Activated CD4-positive, CD25-positive, alpha-beta regulatory T cell (primary cell): ENCODE measurements at regions not wholly inside any gene's neighbourhood (a gene's known extent, or its start where the extent isn't known, plus 50 kb on each side); places are given as distances from the start of the nearest gene placed in this dataset.
"Not testable (repeated sequence)": the region's sequence is repeated elsewhere in the genome, so short reads cannot be mapped to it uniquely, and the experiment has no call there.

Experiments used
- DNase-seq, 4 experiments: peaks; one replicate each; lab custom pipeline; 2025; lab: John Stamatoyannopoulos, UW

DNA sequence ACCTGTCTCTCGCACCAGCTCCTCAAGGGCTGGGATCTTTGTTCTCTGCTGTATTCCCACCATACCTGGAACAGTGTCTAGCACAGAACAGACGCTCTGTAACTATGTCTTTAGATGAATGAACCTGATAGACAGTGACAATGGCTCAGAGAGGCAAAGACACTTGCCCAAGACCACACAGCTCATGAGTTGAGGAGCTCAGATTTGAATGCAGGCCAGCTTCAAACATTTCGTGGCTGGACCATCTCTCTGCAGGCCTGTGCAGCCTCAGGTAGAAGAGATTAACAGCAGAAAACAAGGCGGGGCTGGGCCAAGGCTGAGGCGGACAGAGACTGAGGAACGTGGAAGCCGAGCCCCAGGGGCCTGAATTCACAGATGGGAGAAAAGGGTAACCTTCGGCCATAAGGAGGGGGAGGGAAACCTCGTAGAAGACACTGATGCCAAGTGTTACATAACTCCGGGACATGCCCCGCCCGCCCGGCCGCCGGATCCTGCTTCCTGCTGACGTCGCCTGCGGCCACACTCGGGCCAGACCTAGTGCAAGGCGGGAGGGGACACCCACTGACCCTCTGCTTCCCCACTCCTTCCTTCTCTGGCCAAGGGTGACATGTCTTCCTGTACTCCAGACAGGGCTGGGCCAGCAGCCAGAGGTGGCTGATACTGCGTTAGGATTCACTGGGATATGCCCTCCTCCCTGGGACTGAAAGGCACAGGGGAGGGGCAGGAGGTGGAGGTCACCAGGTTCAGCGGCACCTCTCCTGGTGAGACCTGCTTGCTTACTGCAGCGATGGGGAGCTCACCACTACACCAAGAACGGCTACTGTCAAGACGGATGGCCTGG is 86.8 kb downstream of the RFLNA start:
- DNase-seq: no peak

DNA sequence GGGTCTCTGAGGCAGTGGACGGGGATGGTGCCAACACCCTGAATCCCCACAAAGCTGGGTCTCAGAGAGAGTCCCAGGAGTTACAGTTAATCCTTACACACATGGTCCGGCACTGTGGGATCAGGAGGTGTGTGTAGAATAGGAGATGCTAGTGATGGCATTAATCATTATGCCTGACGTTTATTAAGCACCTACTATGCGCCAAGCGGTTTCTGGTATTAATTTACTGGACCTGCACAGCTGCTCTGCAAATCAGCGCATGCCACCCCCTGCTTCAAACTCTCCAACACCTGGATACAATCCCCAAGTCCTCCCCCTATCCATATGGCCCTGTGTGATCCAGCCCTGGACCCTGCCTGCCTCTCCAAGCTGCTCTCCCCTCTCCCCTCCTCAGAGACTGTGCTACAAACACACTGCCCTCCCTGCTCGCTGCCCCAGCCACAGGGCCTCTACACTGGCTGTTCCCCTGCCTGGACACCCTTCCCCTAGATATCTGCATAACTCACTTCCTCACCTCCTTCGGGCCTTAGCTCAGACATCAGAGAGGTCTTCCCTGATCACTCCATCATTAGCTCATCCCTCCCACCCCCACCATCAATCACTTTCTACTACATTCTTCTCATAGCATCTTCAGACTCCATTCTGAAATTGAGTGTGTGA is 86.0 kb downstream of the RFLNA start:
- DNase-seq: no peak

DNA sequence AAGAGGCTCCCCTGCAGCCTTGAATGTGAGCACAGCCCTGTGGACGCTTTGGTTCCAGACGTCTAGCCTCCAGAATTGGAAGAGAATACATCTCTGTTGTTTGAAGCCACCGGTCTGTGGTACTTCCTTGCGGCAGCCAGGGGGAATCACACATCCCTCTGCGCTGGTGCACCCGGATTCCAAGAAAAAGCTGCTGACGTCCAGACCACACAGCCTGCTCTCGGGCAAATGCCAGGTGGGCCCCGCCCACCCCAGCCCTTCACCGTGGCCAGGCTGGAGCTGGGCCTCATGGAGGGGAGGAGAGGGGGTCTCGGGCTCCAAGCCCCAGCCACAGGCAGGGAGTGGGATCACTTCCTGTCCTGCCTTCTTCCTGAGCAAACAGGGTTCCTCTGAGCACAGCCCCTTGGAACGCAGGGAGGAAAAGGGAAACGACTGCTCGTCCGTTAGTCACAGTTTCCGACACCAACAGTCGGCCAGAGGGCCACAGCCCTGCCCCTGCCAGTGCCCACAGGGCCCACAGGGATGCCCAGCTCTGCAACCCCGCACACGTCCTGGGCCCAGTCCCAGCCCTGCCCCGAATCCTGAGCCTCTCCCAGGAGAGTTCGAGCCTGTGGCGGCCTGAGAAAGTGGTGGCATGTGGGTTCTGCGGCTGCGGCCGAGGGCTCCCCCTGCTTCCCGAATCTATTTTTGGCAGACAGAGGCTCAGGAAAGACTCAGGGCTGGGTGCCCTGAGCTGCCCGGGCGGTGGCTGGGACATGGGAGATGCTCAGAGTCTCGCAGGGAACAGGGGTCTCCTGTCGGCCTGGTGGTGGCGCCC is 85.3 kb downstream of the RFLNA start:
- no peak for DNase-seq

DNA sequence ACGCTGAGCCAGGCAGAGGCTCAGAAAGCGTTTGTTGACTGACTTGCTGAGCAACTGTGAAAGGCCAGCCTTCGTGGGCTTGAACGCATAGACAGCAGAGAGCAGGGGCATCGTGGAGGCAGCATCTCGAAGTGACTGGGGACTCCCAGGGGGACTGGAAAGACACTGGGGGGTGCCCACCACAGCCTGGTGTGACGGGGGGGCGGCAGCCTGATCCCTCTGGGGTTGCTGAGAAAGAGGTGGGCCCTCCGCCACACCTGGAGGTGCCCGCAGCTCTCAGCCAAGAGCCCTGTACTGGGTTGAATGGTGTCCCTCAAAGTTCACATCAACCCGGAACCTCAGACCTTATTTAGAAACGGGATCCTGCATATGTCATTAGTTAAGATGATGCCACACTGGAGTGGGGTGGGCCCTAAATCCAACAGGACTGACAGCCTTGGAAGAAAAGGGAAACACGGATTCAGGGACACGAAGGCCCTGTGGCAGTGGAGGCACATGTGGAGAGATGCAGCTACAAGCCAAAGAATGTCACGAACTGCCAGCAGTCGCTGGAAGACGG is 84.6 kb downstream of the RFLNA start:
- no peak for DNase-seq

DNA sequence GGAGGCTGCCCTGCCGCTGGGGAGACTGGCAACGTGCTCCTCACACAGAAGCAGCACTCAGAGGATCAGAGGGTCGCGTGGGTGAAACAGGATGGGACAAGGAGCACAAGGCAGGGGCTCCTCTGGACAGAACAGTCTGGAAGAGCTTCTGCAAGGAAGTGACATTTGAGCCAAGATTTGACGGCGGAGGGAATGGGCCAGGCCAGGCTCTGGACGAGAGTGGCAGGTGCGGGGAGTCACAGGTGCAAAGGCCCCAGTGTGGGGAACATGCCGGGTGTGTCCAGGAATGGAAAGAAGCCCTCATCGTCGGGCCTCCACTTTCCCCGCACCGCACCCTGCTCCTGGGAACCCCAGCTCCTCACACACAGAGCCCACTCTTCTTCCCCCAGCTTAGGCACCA is 84.0 kb downstream of the RFLNA start:
- no peak for DNase-seq

DNA sequence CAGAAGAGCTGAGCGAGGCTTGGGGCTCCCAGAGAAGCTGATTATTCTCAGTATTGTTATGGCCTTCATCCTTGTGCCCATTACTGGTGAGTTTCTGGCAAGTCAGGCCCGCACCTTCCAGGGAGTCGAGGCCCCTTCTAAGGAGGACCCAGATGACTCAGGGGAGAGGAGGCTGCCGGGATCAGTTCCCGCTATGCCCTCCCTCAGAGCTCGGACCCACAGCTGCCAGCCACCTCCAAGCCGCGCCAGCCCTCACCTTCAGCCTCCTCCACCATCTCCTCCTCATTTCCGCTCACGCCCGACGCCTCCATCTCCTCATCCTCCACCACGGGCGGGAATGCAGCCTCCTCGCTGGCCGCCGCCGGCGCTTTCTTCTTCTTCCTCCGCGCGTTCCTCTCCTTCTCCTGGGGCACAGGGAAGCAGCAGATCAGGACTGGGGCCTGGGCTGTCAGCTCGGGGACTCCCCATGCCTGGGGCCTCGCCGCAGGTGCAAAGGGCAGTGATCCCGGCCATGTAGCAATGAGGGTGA is 83.2 kb downstream of the RFLNA start:
- no peak for DNase-seq

DNA sequence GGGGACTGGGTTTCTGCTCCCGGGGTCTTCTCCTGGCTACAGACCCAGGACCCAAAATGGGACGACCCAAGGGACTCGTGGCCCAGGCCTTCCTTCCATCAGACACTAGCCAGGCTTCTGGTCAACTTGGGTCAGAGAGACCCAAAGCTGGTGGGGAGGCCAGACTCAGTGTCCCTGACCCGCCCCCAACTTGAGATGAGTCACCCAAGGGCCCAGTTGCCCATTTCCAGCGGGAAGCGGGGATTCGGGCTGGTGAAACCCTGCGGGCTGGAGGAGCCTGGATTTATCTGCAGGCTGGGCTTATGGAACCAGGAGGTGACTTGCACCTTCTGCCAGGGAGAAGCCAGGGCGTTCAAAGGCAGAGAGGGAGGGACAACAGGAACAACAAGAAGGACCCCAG is 81.5 kb downstream of the RFLNA start:
- no peak for DNase-seq

DNA sequence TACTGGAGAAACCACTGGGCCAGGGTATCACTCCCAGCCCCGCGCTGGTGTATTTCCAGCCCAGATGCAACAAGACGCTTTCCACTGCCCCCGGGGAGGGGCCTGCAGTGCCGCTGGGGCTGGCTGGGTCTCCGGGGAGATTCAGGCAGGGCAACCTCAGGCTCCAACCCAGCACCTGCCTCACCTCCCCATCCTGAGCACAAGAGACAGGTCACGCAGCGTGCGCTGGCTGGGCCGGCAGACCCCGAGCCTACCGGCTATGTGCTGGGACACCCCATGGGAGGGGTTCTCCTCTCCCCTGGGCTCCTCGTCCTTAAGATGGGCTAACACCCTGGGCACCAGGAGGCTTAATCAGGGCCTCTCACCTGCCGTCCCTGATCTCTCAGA is 80.9 kb downstream of the RFLNA start:
- DNase-seq: no peak

DNA sequence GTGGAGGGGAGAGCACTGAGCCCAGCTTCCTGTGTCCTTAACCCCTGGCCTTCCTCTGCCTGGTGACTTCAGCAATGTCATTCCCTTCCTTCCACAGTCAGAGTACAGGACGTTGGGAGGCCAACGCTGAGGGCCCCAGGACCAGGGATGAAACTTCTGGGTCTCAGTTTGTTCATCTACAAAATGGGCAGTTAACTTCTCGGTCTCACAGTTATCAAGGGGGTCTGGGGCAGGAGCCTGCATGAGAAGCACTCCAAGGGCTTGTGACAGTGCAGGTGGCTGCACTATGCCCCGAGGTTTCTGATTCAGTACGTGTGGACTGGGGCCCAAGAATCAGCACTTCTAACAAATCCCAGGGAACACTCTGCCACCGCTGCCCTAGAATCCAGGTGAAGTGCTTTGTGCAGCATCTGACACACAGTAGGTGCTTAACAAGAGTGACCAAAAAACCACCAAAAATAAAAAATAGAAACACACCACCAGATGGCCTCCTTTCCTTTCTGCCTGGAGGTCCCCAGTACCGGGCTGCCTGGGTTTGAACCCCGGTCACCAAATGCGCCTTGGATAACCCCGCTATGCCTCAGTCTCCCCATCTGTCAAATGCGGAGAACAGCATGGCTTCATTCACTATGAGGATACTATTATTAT is 80.4 kb downstream of the RFLNA start:
- no peak for DNase-seq

DNA sequence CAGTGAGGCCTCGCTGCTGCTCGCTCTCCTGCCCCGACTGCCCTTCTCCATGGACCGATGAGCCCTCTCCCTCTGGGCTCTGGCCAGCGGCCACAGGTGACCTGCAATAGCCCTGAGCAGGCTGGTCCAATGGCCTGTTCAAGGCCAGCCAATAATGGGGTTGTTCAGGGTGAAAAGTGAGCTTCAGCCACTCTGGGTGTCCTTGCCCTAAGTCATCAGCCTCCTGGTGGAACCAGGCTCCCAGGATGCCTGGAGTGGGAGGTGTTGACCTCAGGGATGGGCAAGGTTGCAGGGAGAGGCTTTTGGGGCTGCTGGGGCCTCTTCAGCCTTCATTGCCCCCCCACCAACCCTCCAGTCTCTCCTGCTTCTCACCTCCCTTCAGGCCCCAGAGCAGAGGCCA is 79.7 kb downstream of the RFLNA start:
- DNase-seq: no peak

DNA sequence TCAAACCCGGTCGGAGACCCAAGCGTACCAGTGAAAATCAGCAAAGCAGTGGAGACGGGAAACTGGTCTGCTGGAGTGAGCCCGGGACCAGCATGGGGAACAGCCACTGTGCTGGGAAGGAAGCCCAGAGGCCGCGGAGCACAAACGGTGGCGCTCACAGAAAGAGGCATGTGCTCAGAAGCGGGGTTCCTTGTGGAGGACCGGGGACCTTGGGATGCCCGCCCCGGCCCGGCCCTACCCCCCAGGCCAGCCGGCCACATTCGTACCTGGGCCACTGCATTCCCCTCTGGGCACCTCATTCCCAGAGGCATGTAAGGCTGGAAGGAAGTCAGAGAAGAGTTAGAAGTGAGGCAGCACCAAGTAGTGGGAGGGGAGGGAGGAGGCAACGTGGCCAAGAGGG is 79.3 kb downstream of the RFLNA start:
- DNase-seq: no peak

DNA sequence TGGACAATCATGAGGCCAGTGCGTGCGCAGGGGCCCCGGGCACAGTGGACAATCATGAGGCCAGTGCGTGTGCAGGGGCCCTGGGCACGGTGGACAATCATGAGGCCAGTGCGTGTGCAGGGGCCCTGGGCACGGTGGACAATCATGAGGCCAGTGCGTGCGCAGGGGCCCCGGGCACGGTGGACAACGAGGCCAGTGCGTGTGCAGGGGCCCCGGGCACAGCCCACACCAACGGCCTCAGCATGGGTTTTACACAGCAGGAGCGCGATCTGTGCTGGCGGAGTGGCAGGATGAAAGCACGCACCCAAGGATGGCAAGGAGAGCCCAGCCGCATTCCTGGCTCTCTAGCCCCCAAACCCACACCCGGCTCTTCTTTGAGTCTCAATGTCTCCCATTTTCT is 78.8 kb downstream of the RFLNA start:
- not testable (repeated sequence) for DNase-seq

DNA sequence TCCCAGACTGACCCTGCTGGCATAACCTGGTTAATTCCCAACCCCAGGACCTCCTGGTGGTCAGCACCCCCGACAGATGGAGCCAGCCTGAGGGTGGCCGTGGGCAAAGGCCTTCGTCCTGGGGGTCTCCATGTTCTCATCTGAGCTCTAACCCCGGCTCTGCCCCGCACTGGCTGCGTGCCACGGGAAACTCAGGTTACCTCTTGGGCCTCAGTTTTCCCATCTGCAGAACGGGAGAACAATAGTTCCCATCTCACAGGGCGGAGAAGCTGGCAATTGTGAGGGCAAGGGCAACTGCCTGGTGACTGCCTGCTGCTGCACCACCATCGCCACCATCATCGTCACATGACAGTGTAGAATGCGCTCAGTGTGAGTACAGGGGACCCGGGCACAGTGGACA is 77.9 kb downstream of the RFLNA start:
- DNase-seq: no peak

DNA sequence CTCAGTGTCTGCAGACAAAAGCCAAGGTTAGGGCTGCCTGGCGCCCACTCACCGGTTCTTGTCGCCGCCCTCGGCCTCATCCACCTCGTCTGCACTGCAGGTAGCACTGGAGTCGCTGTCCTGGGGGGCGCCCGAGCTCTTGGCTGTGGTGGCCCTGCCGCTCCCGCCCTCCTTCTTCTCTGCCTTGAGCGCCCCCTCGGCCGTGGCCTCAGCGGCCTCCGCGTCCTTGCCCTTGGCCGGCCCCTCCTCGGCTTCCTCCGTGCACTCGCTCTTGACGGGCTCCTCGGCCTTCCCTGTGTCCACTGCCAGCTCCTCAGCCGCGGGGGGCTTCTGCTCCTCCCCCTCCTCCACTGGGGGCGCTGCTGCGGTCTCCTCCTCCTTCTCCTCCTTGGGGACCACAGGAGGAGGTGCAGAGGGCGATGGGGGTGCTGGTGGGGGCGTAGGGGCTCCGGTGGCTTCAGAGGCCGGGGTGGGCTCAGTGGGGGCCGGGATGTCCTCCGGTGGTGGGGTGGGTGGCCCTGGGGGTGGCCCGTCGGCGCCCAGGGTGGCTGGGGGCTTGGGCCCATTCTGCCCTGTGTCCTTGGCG is 77.2 kb downstream of the RFLNA start:
- DNase-seq: no peak

DNA sequence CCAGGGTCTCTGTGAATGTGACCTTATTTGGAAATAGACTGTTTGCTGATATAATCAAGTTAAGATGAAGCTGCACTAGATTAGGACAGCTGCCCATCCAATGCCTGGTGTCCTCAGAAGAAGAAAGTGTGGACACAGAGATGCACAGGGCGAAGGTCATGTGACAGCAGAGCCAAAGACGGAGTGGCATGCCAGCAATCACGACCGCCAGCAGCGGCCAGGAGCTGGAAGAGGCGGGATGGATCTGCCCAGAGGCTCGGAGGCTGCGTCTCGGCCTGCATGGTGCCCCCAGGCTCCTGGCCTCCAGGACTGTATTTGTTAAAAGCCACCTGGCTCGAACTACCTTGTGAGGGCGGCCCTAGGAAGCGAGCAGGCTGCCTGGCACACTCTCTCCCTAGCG is 76.5 kb downstream of the RFLNA start:
- DNase-seq: no peak

DNA sequence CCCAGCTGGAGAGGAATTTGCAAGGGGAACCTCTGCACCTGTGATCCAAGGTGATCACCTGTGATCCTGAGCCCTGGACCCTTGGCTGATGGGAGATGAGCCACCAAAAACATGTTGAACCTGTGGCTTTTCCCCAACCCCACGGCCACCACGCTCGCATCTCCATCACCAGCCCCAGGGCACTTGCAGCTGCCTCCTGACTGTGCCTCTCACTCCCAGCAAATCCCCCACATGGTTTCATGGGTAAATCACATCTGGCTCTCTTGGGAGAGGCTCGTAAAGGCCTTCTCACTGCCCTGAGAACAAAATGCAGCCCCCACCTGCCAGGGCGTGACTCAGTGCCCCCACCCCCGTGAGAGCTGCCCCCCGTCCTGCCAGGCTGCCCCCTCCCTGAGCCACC is 76.0 kb downstream of the RFLNA start:
- no peak for DNase-seq

DNA sequence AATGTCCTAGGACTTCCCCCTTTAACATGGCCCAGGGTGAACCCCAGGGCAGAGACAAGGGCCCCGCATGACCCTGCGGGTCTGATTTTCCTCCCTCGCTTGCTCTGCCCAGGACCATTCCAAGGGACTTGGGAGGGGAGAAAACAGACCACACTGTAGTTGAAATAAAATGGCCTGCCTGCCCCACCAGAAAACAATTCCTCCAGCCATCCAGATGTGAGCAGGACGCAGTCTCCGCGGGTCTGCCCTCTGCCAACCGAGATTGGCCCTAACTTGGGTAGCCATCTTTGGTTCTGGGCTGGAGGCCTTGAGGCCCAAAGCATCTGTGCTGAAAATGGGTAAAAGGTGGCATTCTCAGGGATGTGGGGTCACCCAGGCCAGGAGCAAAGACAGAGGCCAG is 75.5 kb downstream of the RFLNA start:
- DNase-seq: no peak

DNA sequence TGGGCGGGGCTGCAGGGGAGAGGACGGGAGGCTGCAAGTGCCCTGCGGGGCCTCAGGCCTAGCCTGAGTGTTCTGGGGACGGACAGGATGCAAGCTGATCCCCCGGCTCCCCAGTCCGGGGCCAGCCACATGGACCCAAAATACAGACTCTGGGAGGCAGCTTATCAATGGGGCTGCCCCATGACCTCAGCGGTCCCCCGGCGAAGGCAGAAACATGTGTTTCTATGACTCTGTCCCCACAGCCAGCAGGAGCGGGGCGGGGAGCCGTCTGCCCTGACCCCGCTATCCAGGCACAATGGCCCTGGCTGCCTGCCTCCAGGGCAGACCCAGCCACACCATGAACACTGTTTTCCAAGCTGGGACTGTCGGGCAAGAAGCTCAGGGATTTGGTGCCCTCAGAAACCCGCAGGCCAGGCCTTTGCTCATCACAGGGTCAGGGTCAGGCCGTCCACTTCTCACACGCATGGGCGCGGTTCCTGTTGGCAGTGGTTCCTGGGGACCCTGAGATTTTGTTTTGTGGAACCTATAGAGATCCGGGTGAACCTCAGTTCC is 75.0 kb downstream of the RFLNA start:
- DNase-seq: no peak

DNA sequence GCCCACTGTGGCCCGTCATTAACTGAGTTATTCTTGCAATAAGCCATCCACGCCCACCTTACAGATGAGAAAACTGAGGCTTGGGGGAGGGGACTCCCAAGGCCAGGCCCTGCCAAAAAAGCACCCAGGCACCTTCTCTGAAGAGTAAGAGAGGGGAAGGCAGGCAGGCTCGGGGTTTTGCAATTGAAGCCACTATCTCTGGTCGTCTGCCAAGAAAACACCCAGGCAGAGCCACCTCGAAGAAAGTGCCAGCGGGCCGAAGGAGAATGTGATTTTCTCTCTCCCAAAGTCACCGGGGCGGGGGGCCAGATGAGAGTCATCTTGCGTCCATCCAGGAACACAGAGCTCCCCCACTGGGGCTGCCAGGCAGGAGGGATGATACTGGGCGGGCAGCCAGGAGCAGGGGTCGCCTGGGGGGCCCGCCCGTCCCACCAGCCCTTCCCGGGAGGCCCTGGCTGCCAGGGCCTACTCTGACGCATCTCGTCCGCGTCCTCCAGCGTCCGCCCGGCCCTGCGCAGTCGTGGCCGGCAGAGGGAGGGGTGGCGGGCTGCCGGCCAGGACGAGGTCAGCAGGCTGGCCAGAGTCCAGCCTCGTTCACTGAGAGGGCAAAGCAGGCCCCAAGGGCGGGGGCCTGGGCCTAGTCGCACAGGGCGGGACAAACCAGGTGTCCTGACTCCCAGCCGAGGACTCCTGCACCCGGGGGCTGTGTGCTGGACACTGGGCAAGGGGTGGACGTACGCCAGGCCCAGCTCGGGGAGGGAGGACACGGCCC is 74.3 kb downstream of the RFLNA start:
- no peak for DNase-seq

DNA sequence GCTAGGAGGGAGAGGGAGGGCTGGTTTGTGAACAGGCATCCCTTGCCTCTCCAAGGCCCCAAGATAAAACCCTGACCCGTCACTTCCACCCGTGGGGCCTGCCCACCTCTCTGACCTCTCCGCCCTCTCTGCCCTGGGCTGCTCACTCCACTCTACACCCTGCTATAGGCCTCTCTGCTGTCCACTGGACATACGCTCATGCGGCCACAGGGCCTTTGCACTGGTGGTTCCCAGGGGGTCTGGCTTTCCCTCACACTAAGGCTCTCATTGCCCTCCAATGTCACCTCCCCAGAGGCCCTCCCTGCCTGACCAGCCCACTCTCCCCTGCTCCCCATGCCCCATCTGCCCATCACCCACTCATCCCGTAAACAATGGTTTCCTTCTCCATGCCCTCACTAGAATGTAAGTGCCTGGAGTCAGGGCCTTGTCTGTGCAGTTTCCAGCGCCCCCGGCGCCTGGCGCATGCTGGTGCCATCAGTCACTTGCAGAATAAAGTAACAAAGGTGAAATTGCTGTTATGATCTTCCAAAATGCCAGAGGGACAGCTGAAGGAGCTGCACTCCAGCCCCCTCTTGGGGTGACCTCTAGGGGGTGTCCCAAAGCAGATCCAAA is 73.6 kb downstream of the RFLNA start:
- no peak for DNase-seq
